Gastrocnemius medialis (tissue), 4 donors: ENCODE measurements at regions not wholly inside any gene's neighbourhood (a gene's known extent, or its start where the extent isn't known, plus 50 kb on each side); places are given as distances from the start of the nearest gene placed in this dataset.

Experiments used
- ATAC-seq, 2 donors: fragments of 150-250 bp; one replicate each; pipeline ENCODE4 v1.9.1; 2016
- DNase-seq, 2 donors: peaks; one replicate each; pipeline ENCODE4 v3.0.0-alpha.2; 2019
- H3K27ac ChIP-seq, 4 donors: fragments of 200-600 bp; sonication (generic); 1 replicate in 1 of 4; 2 replicates in 3 of 4; pipeline ENCODE4 v1.5.1; 2016 to 2018; ENCODE audit warnings: mild to moderate bottlenecking in 2 of 4, moderate library complexity in 1 of 4
- H3K27me3 ChIP-seq, 3 donors: fragments of 200-600 bp; sonication (generic) in 2 of 3; 1 replicate in 1 of 3; 2 replicates in 2 of 3; pipeline versions ENCODE4 v1.5.1 to v1.6.0; 2016 to 2019; ENCODE audit warnings: mild to moderate bottlenecking in 1 of 3, moderate library complexity in 1 of 3
- H3K36me3 ChIP-seq, 2 donors: fragments of 200-600 bp; sonication (generic) in 1 of 2; one replicate each; pipeline ENCODE4 v1.5.1; 2017 to 2018
- H3K4me1 ChIP-seq, 2 donors: fragments of 200-600 bp; sonication (generic) in 1 of 2; one replicate each; pipeline ENCODE4 v1.5.1; 2016 to 2017; ENCODE audit warnings: mild to moderate bottlenecking in 2 of 2
- H3K4me3 ChIP-seq, 4 donors: fragments of 200-600 bp; sonication (generic) in 3 of 4; 1 replicate in 1 of 4; 2 replicates in 3 of 4; pipeline ENCODE4 v1.5.1; 2016 to 2019; ENCODE audit warnings: mild to moderate bottlenecking in 2 of 4
- H3K9me3 ChIP-seq, 3 donors: fragments of 200-600 bp; sonication (generic) in 2 of 3; 1 replicate in 1 of 3; 2 replicates in 2 of 3; pipeline ENCODE4 v1.5.1; 2016 to 2019
- CTCF ChIP-seq, 5 experiments: fragments of 450-650 bp in 3 of 5; fragments of 200-600 bp in 2 of 5; sonication (generic) in 2 of 5; IDR thresholded peaks in 4 of 5; conservative IDR thresholded peaks in 1 of 5; 1 replicate in 4 of 5; 2 replicates in 1 of 5; pipeline ENCODE4 v1.5.1; 2016 to 2019; ENCODE audit warnings: antibody characterized with exemption in 5 of 5, mild to moderate bottlenecking in 3 of 5, moderate library complexity in 3 of 5
- POLR2A ChIP-seq, 2 donors: fragments of 450-650 bp; IDR thresholded peaks; one replicate each; pipeline ENCODE4 v1.6.1; 2017; ENCODE audit warnings: antibody characterized with exemption in 2 of 2, mild to moderate bottlenecking in 2 of 2, moderate library complexity in 2 of 2
- in situ Hi-C, 4 donors: fragments of 200-750 bp; cut with MboI; loops; one replicate each; pipeline versions ENCODE4 v1.15.0 to v1.8.0; 2017; ENCODE audit warnings: low sequenced_read_pairs in 4 of 4
- intact Hi-C: fragments of 100-400 bp; cut with DNase I; formaldehyde crosslinking; loops from one replicate; pipeline ENCODE4 v1.15.1; 2023; ENCODE audit warnings: low total_unique reads

- no peak for DNase-seq
- Histone ChIP-seq H3K4me3 (no peak overlapping the region), H3K4me1 (no peaks in the 10 kb centered on the region), H3K36me3 (no peaks in the 10 kb centered on the region), H3K27me3 (peaks cover 6 to 16% (median 11%) of the 10 kb centered on the region in 3 donors), H3K27ac (no peak overlapping the region), H3K9me3 (no peaks in the 10 kb centered on the region)
- intact Hi-C loops: no loop called here
- TF ChIP-seq CTCF (IDR thresholded peaks at IDR 0.05 in 4 of 5, conservative IDR thresholded peaks at IDR 0.05 in 1 of 5): no peak
- no peak for TF ChIP-seq POLR2A (IDR thresholded peaks at IDR 0.05)
- no peak for ATAC-seq
- in situ Hi-C loops: no loop called here
These were observed 61.9 kb upstream of the FOXF1 start for GRCh38 chr16:86448306-86448890.

- no peak for TF ChIP-seq POLR2A (IDR thresholded peaks at IDR 0.05)
- no peak for TF ChIP-seq CTCF (IDR thresholded peaks at IDR 0.05 in 4 of 5, conservative IDR thresholded peaks at IDR 0.05 in 1 of 5)
These were observed 60.8 kb upstream of the FOXF1 start for GRCh38 chr16:86449446-86450095.

DNA sequence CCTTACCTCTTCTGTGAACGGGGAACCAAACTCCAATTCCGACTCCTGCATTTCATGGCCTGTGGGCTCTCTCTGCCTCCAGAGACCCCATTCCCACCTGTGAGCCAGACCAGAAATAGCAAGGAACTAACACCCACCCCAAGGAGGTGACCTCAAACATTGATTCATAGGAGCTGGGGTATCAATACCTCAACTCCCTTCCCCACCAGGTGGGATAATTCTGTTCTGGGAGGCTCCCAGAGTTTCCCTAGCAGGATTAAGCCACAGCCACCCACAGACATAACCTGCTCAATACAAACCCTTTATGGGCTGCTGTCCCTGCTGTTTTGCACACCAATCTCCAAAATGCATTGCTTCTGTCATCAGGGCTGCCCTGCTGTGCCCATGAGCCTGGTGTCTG, 59.6 kb upstream of the FOXF1 start:
- in situ Hi-C loops (no loop called here), intact Hi-C loops (no loop called here)
- Histone ChIP-seq H3K9me3 (no peaks in the 10 kb centered on the region), H3K4me1 (no peaks in the 10 kb centered on the region), H3K27me3 (peaks cover 0 to 11% (median 4%) of the 10 kb centered on the region in 3 donors), H3K36me3 (no peaks in the 10 kb centered on the region), H3K27ac (no peak overlapping the region), H3K4me3 (no peak overlapping the region)
- TF ChIP-seq CTCF (IDR thresholded peaks at IDR 0.05 in 4 of 5, conservative IDR thresholded peaks at IDR 0.05 in 1 of 5): no peak
- no peak for TF ChIP-seq POLR2A (IDR thresholded peaks at IDR 0.05)
- ATAC-seq (no peak), DNase-seq (no peak)

More at GRCh38 chr16:86449446-86450095, 60.8 kb upstream of the FOXF1 start:
- no peaks in the 10 kb centered on the region for H3K9me3 ChIP-seq
- H3K36me3 ChIP-seq: no peaks in the 10 kb centered on the region
- ATAC-seq (no peak), DNase-seq (no peak)
- intact Hi-C loops: no loop called here
- in situ Hi-C loops: no loop called here
- H3K27me3 ChIP-seq: peaks cover 2 to 11% (median 4%) of the 10 kb centered on the region in 3 donors
- H3K27ac ChIP-seq: no peak overlapping the region
- no peaks in the 10 kb centered on the region for H3K4me1 ChIP-seq
- H3K4me3 ChIP-seq: no peak overlapping the region

GRCh38 chr16:86452451-86452850, 57.9 kb upstream of the FOXF1 start:
- ATAC-seq (no peak), DNase-seq (no peak)
- Histone ChIP-seq H3K4me1 (no peaks in the 10 kb centered on the region), H3K27me3 (peaks cover 7 to 12% (median 11%) of the 10 kb centered on the region in 3 donors), H3K36me3 (no peaks in the 10 kb centered on the region), H3K27ac (no peak overlapping the region), H3K9me3 (no peaks in the 10 kb centered on the region), H3K4me3 (no peak overlapping the region)
- intact Hi-C loops: no loop called here
- TF ChIP-seq CTCF (IDR thresholded peaks at IDR 0.05 in 4 of 5, conservative IDR thresholded peaks at IDR 0.05 in 1 of 5): no peak
- no peak for TF ChIP-seq POLR2A (IDR thresholded peaks at IDR 0.05)
- in situ Hi-C loops: no loop called here
